HG02970 (cell line): ENCODE measurements at regions not wholly inside any gene's neighbourhood (a gene's known extent, or its start where the extent isn't known, plus 50 kb on each side); places are given as distances from the start of the nearest gene placed in this dataset.
"Not testable (repeated sequence)": the region's sequence is repeated elsewhere in the genome, so short reads cannot be mapped to it uniquely, and the experiment has no call there.

ENCODE experiments used
- ATAC-seq: cut with Tn5 transposase; IDR thresholded peaks from one replicate; pipeline ENCODE4 v1.9.1; 2021; ENCODE audit warnings: mild to moderate bottlenecking, moderate library complexity, moderate number of reproducible peaks; ENCODE audit not compliant: unreplicated experiment, low FRiP score

DNA sequence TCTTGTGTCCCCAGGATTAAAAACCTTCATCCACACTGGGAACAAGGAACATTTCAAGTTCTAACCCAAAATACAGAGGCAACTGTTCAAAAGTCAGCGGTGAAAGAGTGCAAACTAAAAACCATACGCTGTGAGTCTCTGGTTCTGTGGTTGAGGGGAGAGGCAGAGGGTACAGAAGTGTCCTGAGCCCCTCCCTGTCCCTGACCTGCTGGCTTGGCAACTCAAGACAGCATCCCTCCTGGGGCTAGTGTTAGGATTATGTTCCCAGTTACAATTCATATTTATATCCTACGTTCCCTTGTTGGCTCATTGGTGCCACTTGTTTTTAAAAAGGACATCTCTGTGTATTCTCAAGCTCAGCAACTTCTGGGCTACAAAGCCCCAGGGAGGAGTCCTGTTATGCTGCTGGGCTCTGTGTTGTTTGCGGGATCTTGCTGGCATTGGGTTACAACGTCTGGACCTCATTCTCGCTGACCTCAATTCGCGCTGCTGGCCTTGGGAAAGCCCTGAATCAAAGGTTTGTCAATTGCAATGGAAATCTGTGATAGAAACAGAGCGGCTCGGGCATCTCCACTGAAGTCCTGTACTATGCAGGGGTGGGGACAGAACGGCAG is 420.8 kb downstream of the FUT8 start:
- ATAC-seq: no peak

DNA sequence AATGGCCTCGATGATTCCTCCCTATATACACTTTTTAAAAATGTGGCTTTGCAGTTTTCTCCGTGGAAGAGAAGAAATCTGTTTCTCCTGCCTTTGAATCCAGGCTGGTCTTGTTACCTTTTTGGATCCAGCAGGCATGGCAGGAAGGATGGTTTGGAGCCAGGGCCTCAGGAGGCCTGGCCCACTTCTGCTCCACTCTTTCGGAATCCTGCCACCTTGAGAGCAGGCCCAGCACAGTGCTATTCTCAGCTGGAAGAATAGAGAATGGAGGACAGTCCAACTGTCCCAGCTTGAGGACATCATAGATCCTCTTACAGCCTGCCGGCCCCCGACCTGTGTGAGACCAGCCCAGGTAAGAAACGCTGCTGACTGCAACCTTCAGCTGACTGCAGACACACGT is 421.5 kb downstream of the FUT8 start:
- no peak for ATAC-seq

DNA sequence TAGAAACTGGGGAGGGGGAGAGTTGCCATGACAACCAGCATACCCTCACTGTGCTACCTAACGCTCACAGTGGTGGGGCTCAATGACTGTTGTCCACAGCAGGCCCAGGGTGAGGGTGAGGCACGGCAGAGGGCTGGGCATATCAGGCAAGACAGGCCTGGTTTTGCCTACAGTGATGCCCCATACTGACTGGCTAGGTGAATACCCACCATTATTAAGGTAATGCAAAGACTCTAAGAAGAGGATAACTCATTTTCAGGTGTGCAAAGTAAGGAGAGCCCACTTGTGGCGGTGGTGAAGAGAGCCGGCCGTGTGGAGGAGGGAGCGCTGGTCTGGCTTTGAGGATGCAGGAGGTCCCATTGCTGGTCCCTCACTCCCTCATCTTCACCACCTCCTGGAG is 422.3 kb downstream of the FUT8 start:
- ATAC-seq: no peak

DNA sequence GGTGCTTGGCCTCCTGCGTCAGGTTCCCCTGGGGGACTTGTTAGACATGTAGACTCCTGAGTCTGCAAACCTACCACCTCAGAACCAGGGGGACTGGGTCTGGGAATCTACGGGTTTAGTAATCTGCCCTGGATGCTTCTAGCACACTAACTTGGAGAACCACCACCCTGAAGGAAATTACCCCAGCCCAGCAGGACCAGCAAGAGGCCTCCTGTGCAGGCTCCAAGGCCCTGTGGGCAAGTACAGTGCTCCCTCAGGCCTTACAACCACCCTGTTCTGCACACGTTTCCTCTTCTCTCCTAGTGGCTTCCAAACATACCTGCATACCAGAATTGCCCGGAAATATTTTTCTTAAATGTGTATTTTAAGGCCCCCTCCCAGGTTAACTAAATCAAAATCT is 423.0 kb downstream of the FUT8 start:
- ATAC-seq: no peak

DNA sequence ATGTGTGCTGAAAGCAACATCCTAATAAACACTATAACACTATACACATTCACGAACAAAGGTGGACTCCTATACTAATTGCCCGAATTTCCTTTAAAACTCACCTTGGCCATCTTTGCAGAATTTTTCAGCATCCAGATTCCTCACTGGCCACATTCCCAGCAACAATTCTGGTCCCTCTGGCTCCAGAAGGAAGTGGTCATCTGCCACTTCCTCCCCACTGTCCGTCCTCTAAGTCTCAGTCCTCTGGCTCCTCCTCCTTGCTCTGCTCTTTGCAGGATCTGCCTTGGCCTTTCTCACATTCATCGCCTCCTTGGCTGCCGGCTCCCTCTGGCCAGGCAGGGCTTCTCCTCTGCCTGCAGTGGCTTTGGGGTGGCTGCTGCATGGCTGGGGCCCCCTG is 426.0 kb downstream of the FUT8 start:
- no peak for ATAC-seq

DNA sequence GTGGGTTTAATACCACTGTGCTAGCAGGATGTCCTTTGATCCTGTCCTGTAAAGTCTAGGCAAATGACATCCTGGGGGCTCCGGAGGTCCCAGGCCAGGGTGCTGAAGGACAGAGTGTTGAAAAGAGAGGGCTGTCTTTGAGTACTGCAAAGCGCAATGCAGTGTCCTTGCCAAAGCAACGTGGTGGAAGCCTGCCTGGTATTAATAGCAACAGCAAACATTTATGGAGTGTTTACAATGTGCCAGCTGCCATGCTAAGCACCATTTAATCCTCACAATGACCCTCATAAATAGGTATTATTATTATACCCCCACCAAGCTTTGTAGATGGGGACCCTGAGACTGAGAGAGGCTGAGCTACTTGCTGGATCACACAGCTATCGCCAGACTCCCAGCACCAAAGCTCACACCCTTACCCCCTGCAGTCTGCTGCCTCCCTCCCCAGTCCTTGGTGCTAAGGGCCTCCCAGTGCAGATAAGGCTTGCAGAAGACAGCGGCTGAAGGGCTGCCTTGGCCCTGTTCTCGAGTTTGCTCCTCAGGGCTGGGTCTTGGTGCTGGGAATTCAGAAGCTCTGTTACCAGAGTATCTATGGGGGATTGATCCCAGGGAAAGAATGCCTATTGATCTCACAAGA is 427.7 kb downstream of the FUT8 start:
- ATAC-seq: no peak

GRCh38 chr14:65840786-65841185 is 428.3 kb downstream of the FUT8 start:
- ATAC-seq: no peak

- ATAC-seq: no peak
Measured at GRCh38 chr14:65846196-65846868, 433.8 kb downstream of the FUT8 start.

DNA sequence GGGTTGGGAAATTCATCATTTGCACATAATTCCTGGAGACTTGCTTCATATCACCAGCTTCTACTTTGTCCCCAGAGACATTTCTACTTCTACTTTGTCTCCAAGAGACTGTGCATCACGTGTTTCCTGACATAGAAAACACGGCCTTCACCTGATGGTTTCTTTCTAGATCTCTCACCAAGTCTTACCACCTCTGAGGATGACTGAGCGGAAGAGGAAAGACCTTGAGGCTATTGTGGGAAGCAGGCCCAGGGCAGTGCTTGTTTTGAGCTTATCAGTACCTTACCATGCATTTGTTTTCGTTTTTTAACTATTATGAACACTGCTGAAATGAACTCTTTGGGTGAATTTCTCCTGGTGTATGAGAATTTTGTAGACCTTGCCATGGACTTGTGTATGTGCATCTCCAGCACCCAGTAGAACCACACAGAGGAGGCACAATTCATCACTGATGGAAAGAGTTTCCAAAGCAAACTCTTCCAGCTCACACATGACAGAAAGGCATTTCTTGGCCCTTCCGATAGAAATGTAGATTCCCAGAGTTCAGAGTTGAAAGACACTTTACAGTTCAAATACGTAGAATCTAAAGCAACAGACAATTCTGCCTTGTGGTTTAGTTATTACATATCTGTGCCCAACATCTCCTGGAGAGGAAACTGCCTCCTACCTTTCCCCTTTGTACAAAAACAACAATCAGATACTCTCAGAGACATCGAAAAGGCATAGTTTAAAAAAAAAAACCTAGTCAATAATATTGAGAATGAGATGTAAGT is 434.7 kb downstream of the FUT8 start:
- no peak for ATAC-seq

DNA sequence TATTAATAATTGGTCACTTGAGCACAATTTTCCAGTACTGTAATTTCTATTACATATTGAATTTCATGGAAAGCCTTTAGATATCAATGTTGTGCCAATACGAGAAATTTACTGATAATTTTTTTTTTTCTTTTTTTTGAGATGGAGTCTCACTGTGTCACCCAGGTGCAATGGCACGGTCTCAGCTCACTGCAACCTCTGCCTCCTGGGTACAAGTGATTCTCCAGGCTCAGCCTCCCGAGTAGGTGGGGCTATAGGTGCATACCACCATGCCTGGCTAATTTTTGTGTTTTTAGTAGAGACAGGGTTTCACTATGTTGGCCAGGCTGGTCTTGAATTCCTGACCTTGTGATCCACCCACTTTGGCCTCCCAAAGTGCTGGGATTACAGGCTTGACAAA is 435.4 kb downstream of the FUT8 start:
- not testable (repeated sequence) for ATAC-seq

- ATAC-seq: no peak
Measured at GRCh38 chr14:65849091-65849490, 436.6 kb downstream of the FUT8 start.

GRCh38 chr14:65849558-65849957 is 437.0 kb downstream of the FUT8 start:
- no peak for ATAC-seq

DNA sequence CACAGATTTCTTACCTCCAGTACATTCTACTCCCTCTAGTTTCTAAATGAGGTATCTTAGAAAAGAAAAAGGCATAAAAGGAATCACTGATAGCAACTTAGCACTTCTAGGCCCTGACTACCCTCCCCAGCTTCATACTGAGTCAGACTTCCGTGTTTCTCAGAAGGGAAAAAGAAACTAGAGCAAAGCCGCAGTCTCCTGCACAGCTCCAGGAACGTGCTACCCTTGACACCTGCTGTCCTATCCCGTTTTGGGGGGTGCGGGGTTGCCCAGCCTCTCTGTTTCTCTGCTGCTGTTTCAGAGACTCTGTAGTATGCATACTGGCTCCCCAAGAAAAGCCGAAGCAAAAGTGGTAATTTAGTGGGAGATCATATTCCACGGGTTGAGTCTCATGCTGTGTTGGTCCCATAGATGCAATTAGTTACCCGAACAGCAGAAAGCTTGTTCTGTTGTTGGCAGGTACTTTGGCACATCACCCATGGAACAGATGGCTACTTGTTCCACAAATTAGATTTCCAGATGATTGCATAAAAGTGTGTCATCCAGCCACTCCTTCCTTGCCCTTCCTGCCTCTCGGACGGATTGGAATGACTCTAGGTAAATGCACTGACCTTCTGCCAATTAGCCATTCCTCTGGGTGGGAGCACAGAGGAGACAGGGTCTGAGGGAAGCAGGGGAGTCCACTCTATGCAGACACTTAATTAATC is 438.1 kb downstream of the FUT8 start:
- ATAC-seq: no peak

GRCh38 chr14:65852689-65853088 is 440.2 kb downstream of the FUT8 start:
- ATAC-seq: no peak

DNA sequence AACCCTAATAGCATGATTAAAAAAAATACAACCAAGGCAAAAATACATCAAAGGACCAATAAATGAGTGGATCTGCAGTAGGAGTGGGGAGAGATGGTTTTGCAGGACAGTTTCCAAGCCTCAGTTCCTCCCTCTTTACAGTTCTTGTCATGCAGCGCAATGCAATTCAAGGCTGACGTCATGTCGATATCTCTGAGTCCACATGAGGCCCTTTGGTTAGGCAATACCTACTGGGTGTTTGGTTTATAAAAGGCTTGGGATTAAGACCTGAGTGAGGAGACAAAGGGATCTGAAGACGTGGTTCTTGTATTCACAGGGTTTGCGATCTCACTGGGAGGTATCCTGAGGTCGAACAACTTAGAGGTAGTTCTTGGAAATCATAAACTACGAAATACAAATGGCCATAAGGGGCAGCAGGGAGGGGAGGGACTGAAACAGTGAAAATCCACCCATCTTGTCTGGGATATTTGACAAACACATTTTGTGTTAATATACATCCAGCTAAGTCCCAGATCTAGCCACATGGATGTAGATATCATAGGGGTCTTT is 441.0 kb downstream of the FUT8 start:
- no peak for ATAC-seq

DNA sequence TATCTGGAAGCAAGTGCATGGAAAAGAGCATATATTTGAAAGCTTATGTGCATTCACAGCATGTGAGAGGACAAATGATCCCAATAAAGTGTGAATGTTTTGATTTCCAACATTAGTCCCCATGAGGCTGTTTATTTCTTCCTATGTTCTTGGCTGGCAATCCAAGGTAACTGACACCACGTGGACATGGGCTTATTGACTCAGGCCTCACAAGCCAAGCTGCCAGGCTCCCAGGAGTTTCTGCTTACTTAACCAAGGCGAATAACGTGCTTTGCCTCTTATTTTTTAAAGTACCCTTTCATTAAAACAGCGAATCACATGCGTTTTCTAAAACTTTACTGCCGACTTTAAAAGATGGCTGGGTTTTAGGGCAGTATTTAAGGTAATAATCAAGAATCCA is 441.7 kb downstream of the FUT8 start:
- ATAC-seq: no peak

DNA sequence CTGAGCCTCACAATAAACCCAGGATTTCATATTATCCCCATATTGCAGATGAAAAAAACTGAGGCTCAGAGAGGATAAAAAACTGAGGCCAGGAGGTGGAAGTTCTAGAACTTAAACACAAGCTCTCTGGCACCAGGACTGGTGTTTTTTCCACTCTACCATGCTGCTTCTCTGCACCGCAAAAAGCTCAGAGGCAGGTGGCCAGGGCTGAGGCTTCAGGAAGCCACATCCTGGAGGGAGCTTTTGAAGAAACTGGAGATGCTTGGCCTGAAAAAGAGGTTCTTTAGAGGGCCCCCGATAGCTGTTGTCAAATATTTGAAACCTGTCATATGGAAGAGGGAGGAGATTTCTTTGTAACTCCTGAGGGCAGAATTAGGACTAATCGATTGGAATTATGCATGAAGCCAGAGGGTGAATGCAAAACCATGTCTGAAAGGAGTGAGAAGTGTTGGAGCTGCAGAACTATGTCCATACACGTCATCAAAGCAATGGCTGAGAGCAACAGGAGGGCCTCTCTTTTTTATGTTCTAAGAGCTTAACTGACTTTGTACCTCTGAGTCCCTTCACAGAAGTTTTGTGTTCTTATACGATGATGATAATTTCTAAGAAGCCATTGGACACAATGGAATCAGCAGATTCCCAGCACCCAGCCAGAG is 448.6 kb downstream of the FUT8 start:
- ATAC-seq: no peak

- no peak for ATAC-seq
Measured at GRCh38 chr14:65864549-65864948, 452.0 kb downstream of the FUT8 start.

- ATAC-seq: no peak
Measured at GRCh38 chr14:65864984-65865383, 452.5 kb downstream of the FUT8 start.

- ATAC-seq: no peak
Measured at GRCh38 chr14:65866448-65866847, 453.9 kb downstream of the FUT8 start.
